OCI-LY3 (cell line): ENCODE measurements at regions not wholly inside any gene's neighbourhood (a gene's known extent, or its start where the extent isn't known, plus 50 kb on each side); places are given as distances from the start of the nearest gene placed in this dataset.

ENCODE experiments used
- H2AFZ ChIP-seq: fragments of 200-600, 300-600 bp; shearing (Covaris generic); 2 replicates; pipeline ENCODE4 v1.6.0; 2014; ENCODE audit warnings: antibody characterized with exemption, low read depth, low read length
- H3K27ac ChIP-seq: fragments of 200-600, 300-600 bp; sonication (generic); 2 replicates; pipeline ENCODE4 v1.5.1; 2014; ENCODE audit warnings: mild to moderate bottlenecking, low read length, moderate library complexity, mixed read lengths
- H3K27me3 ChIP-seq: fragments of 200-600, 300-600 bp; sonication (generic); 2 replicates; pipeline ENCODE4 v1.6.1; 2014; ENCODE audit warnings: low read depth, low read length, mixed read lengths
- H3K36me3 ChIP-seq: fragments of 200-600, 300-600 bp; sonication (generic); replicated peaks from 2 replicates; pipeline ENCODE3; 2014; ENCODE audit warnings: low read depth, low read length, mixed read lengths
- H3K4me1 ChIP-seq: fragments of 300-600, 200-600 bp; sonication (generic); 2 replicates; pipeline ENCODE4 v1.6.1; 2014; ENCODE audit warnings: low read length, mixed read lengths
- H3K4me2 ChIP-seq: fragments of 200-600, 300-600 bp; sonication (generic); 2 replicates; pipeline ENCODE4 v1.6.1; 2014; ENCODE audit warnings: low read length, mixed read lengths
- H3K4me3 ChIP-seq: fragments of 300-600, 200-600 bp; sonication (generic); 2 replicates; pipeline ENCODE4 v1.5.1; 2014; ENCODE audit warnings: antibody characterized with exemption, mild to moderate bottlenecking, low read length, moderate library complexity
- H3K79me2 ChIP-seq: fragments of 300-600, 200-600 bp; shearing (Covaris generic); 2 replicates; pipeline ENCODE4 v1.6.1; 2014; ENCODE audit warnings: mild to moderate bottlenecking, low read length, mixed read lengths
- H3K9ac ChIP-seq: fragments of 300-600, 200-600 bp; shearing (Covaris generic); 2 replicates; pipeline ENCODE4 v1.6.0; 2014; ENCODE audit warnings: mild to moderate bottlenecking, low read length, moderate library complexity
- H3K9me3 ChIP-seq: fragments of 200-600, 300-600 bp; shearing (Covaris generic); 2 replicates; pipeline ENCODE4 v1.6.1; 2014; ENCODE audit warnings: low read length, mixed read lengths; ENCODE audit not compliant: insufficient read depth
- H4K20me1 ChIP-seq: fragments of 200-600, 300-600 bp; sonication (generic); 2 replicates; pipeline ENCODE4 v1.6.1; 2016; ENCODE audit warnings: low read length, mixed read lengths; ENCODE audit not compliant: insufficient read depth
- CTCF ChIP-seq: fragments of 200-600, 300-600 bp; sonication (generic); IDR thresholded peaks from 2 replicates; pipeline ENCODE4 v1.5.1; 2014; ENCODE audit warnings: antibody characterized with exemption, low read length, low read depth
- EZH2phosphoT487 ChIP-seq: fragments of 200-600 bp; shearing (Covaris generic); IDR thresholded peaks from 2 replicates; pipeline ENCODE4 v1.6.1; 2018; ENCODE audit warnings: antibody characterized with exemption, mixed run types, low read depth

GRCh38 chr18:40365526-40365925, 1589.5 kb upstream of the PIK3C3 start:
- TF ChIP-seq EZH2phosphoT487: no peak
- no peak for TF ChIP-seq CTCF
- Histone ChIP-seq H2AFZ (no peak overlapping the region), H4K20me1 (no peaks in the 10 kb centered on the region), H3K4me1 (no peaks in the 10 kb centered on the region), H3K4me3 (no peak overlapping the region), H3K9ac (no peak overlapping the region), H3K27me3 (no peaks in the 10 kb centered on the region), H3K4me2 (no peak overlapping the region), H3K36me3 (no peaks in the 10 kb centered on the region), H3K27ac (no peak overlapping the region), H3K79me2 (no peaks in the 10 kb centered on the region), H3K9me3 (no peaks in the 10 kb centered on the region)

- Histone ChIP-seq H3K9ac (no peak overlapping the region), H3K27ac (no peak overlapping the region), H3K79me2 (no peaks in the 10 kb centered on the region), H3K27me3 (no peaks in the 10 kb centered on the region), H4K20me1 (no peaks in the 10 kb centered on the region), H3K4me1 (no peaks in the 10 kb centered on the region), H2AFZ (no peak overlapping the region), H3K4me2 (no peak overlapping the region), H3K4me3 (no peak overlapping the region), H3K9me3 (no peaks in the 10 kb centered on the region), H3K36me3 (no peaks in the 10 kb centered on the region)
- no peak for TF ChIP-seq CTCF
- TF ChIP-seq EZH2phosphoT487: no peak
Observed at GRCh38 chr18:40360558-40360957, 1594.5 kb upstream of the PIK3C3 start.

GRCh38 chr18:40357536-40357935, 1597.5 kb upstream of the PIK3C3 start:
- Histone ChIP-seq H3K27ac (no peak overlapping the region), H3K4me1 (no peaks in the 10 kb centered on the region), H4K20me1 (no peaks in the 10 kb centered on the region), H3K36me3 (no peaks in the 10 kb centered on the region), H3K9me3 (no peaks in the 10 kb centered on the region), H3K4me2 (no peak overlapping the region), H3K9ac (no peak overlapping the region), H3K79me2 (no peaks in the 10 kb centered on the region), H3K4me3 (no peak overlapping the region), H3K27me3 (no peaks in the 10 kb centered on the region), H2AFZ (no peak overlapping the region)
- TF ChIP-seq CTCF (no peak), EZH2phosphoT487 (no peak)

GRCh38 chr18:40356168-40356567, 1598.9 kb upstream of the PIK3C3 start:
- no peaks in the 10 kb centered on the region for H3K27me3 ChIP-seq
- H3K4me3 ChIP-seq: no peak overlapping the region
- no peak for TF ChIP-seq CTCF
- H3K79me2 ChIP-seq: no peaks in the 10 kb centered on the region
- H4K20me1 ChIP-seq: no peaks in the 10 kb centered on the region
- no peak overlapping the region for H3K27ac ChIP-seq
- H3K9me3 ChIP-seq: no peaks in the 10 kb centered on the region
- H2AFZ ChIP-seq: no peak overlapping the region
- H3K36me3 ChIP-seq: no peaks in the 10 kb centered on the region
- no peaks in the 10 kb centered on the region for H3K4me1 ChIP-seq
- H3K4me2 ChIP-seq: no peak overlapping the region
- no peak overlapping the region for H3K9ac ChIP-seq
